Cerebellar cortex (tissue), 1 donor: ENCODE measurements at regions not wholly inside any gene's neighbourhood (a gene's known extent, or its start where the extent isn't known, plus 50 kb on each side); places are given as distances from the start of the nearest gene placed in this dataset.

Experiments
- DNase-seq: peaks from one replicate; pipeline ENCODE4 v3.0.0-alpha.2; 2015; ENCODE audit warnings: low spot score

DNA sequence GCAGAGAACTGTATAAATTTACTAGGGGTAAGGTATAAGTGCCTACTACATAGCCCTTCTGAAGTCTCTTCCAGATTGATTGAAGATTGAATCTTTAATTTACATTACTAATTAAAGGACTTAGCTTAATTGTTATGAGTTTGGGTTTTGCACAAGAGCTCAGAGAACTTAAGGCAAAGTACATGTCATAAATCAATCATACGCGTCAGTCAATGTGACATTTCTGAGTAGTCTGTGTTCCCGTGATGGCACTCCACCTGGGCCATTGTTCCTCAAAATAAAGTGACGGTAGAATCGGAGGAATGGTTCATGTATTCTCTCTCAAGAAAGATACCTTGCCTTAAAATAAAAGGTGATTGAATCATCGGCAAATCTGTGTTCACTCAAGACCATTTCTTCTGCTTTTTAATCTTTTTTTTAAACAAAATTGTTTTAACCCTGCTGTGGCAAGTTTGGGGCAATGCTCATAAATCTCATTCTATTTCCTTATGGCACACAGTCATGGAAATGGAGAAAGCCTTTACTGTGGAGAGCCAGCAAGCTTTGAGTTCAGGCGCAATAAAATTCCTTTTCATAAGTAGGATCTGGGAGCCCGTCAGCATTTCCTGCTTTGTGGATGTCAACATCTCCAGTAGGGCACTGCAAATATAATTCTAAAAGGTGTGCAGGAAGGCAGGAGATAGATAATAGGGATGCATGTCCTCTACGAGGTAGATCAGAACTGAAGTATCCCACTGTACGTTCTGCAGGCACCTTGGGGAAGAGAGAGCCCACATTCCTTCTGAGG is 427.4 kb downstream of the GATA3 start:
- no peak for DNase-seq

DNA sequence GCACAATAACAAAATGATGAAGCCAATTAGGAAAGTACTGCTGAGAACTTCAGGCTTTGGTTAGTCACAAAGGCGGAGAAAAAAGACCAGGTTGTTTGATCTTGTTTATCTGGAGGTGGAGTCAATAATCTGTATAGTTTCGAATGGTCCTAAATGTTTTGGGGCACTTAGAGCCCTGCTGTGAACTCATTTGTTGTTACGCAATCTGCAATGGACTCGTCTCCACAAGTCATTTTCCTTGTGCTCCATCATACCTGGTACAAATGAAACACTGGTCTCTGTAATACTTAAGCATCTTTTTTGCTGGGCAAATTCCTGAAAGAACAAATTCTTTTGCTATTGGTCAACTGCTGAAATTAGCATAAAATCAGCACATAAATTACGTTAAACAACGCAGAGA is 430.5 kb downstream of the GATA3 start:
- DNase-seq: no peak

DNA sequence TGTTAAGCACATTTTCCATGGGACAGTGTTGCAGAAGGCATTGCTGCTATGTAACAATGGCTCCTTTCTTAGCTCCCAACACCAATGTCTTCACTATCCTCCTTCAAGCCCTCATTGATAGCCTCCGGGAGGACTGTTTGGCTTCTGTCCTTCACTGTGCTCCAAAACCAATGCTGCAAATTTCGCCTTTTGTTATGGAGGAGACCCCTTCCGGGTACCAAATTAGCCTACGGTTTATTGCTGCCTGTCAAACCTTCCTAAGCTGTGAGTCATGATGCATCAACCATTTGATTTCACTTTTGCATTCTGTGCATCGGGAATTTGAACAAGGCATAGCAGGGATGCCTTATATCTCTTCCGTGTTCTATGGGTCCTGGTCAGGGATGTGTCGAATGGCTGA is 432.9 kb downstream of the GATA3 start:
- DNase-seq: no peak

DNA sequence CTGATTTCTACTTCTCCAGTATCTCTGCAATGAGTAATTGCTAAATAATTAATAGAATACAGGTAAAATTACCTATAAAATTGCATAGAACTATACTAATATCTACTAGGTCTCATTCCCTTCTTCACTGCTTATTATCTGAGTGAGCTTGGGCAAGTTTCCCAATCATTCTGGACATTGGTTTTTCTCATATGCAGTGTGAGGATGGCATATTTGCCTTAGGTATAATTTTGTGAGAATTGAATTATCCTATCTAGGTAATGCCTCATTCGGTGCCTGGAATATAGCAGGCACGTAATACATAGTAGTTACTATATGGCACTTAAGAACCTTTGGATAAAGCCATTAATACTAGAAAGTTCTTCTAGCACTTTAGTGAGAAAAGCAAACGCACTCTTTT is 434.7 kb downstream of the GATA3 start:
- no peak for DNase-seq

DNA sequence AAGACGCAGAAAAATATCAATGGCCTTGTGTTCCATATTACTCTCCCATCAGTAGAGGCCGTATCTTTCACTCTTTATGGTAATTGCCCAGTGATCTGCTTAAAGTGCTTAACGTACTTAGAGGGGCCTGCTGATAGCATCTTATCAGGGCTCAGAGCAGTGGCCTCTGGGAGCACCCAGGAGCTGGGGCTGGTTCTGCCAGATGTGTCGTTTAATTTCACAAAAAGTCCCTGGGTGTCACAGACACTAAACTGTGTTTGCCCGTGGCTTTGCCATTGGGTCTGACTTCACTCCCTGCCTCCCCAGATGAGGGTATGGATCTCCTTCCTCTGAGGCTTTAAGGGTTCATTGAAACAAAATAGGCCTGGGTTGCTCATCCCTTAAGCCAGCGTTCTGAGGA is 435.3 kb downstream of the GATA3 start:
- DNase-seq: no peak

DNA sequence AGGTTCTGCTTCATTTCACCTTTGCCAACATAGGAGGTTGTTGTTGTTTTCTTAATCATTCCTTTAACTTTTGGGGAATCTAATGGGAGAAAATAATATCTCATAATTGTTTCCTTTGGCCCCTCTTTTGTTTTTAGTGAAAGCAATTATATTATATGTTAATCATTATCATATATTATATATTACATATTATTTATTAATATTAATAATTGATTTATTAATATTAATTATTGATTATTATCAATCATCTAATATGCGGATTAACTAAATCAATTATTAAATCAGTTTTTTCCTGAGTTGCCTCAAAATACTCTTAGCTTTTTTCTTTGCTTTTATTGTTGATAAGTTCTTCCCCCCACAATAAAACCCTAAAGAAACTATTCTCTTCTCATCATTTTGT is 443.8 kb downstream of the GATA3 start:
- no peak for DNase-seq

DNA sequence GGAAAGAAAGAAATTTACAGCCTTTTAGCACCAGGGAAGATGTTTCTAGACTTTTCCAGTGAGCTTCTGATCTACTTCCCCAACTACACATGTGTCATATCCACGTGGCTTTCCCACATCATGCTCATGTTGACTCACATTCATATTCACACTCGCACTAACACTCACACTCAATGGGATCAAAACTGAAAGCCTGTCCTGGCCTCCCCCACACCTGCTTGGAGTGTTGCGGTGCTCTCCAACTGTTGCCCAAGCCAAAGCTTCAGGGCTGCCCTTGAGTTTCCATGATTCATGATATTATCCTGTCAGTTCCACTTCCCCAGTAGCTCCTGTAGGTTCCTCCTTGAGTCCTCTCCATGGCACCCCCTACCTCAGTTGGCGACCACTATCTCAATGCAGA is 444.4 kb downstream of the GATA3 start:
- DNase-seq: no peak

DNA sequence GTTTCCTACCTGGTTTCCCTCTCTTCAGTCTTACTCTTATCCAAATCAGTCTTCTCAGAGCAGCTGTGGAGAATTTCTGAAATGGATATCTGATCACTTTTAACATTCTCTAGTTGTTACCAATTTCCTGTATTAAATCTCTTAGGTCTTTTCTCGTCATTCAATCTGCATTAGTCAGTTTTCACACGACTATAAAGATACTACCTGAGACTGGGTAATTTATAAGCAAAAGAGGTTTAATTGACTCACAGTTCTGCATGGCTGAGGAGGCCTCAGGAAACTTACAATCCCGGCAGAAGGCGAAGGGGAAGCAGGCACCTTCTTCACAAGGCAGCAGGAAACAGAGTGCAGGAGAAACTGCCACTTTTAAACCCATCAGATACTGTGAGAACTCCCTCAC is 444.8 kb downstream of the GATA3 start:
- DNase-seq: no peak

DNA sequence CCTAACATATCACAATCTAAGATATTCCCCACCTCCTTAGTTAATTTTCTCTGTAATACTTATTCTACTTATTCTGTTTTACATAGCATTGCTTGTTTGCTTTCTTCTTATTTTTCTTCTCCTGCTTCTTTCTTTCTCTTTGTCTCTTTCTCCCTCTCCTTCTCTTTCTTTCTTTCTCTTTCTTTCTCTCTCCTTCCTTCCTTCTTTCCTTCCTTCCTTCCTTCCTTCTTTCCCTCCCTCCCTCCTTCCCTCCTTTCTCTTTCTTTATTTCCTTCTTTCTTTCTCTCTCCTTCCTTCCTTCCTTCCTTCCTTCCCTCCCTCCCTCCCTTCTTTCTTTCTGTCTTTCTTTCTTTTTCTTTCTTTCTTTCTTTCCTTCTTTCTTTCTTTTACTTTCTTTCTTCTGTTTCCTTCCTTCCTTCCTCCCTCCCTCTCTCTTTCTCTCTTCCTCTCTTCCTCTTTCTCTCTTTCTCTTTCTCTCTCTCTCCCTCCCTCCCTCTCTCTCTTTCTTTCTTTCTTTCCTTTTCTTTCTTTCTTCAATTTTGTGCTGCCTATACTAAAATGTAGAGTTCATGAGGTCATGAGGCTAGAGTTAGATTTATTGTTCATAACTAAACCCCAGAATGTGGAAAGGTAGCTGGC is 445.4 kb downstream of the GATA3 start:
- DNase-seq: no peak

DNA sequence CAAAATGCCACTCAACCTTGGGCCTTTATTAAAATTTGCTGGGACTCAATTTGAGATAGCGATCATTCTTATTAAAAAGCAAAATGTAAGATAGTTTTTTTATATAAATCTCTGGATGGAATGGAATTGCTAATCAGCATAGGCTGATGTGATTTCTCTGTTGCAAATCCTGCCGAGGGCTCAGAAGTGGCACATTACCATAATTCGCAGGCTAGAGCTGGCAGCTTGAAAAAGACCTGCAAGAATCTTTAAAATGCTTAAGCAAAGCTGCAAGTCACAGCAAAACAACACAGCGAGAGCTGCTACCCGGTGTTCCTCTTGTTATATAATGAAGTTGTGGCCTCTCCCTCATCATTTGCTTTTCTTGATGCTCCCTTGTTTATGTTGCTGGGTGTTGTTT is 448.1 kb downstream of the GATA3 start:
- no peak for DNase-seq

DNA sequence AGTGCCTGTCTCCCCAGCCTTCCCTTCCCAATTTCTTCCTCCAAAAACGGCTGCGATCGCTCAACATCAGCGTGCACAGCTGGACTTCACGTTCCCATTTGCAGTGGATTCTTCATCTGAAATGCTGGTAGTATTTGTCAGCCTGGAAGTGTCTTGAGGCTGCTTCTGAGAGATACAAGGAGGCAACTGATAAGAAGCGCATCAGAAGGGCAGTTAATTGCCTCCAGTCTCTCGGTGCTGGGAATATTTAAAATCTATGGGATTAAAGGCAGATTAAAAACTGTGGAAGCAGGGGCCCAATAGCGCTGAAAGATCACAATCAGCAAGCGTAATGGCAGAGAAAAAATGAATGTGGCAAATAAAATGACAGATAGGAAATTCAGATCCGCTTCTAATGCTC is 450.0 kb downstream of the GATA3 start:
- no peak for DNase-seq

DNA sequence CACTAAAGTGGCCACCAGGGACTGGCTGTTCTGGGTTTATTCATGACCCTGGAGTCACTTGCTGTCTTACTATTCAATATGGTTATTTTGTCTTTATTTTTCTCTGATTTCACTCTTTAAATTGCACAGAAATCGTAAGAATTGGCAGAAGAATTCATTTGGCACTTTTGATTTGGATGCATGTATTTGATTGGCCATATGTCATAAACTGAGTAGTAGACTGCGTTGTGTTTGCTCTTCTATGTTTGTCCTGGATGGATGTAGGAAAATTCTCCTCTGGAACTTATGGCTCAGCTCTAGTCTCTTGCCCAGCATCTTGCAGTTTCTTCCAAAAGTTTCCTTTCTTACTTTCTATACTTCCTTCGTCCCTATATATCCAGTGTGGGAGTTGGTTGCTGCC is 452.7 kb downstream of the GATA3 start:
- DNase-seq: no peak

DNA sequence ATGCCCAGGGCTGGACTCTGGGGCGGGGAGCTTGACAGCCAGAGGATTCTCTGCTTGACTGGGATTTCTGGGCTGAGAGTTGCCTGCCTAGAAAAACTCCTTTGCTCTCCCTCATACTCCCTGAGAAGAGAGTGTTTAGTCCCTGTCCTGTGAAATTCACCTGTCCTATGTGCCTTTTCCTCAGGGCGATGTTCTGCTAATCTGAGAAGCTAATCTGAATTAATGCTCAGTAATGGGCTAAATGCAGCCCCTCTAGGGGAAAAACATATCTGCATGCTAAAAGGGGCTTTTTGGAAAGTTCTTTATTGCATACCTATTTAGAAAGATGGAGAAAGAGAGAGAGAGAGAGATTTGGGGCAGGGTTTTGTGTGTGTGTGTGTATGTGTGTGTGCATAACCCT is 454.4 kb downstream of the GATA3 start:
- no peak for DNase-seq

DNA sequence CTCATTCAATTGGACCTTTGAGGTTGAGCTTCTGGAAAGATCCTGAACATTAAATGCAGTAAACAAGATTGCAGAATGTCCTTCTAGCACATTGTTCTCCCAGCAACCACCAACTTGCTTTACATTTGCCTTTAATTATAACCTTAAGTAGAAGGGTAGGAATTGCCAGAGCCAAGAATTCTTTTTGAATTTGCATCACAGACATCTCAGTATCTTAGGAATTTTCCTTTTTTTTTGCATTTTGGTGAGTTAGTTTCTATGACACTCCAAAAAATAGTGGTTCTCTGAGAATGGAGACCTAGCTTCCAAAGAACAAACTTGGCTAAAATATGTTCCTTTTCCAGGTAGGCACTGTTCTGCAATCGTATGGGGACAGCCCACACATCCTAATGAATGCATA is 456.0 kb downstream of the GATA3 start:
- no peak for DNase-seq

DNA sequence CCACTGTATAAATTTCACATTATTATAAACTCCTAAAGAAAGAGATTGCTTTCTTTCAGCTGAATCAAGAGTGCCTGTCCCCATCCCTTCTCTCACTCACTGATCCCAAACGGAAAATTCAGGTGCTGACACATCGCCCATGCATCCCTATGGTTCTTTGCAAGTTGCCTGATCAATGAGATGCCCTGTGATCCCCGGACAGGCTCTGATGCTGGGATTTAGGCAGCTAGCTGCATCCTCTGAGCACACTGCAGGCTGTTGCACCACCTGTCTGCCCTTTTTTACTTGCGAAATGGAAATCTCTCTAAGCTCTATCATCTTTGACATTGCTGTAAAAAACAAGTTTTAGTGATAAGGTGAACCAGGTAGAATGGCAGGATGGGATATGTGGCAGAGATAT is 456.5 kb downstream of the GATA3 start:
- DNase-seq: no peak

DNA sequence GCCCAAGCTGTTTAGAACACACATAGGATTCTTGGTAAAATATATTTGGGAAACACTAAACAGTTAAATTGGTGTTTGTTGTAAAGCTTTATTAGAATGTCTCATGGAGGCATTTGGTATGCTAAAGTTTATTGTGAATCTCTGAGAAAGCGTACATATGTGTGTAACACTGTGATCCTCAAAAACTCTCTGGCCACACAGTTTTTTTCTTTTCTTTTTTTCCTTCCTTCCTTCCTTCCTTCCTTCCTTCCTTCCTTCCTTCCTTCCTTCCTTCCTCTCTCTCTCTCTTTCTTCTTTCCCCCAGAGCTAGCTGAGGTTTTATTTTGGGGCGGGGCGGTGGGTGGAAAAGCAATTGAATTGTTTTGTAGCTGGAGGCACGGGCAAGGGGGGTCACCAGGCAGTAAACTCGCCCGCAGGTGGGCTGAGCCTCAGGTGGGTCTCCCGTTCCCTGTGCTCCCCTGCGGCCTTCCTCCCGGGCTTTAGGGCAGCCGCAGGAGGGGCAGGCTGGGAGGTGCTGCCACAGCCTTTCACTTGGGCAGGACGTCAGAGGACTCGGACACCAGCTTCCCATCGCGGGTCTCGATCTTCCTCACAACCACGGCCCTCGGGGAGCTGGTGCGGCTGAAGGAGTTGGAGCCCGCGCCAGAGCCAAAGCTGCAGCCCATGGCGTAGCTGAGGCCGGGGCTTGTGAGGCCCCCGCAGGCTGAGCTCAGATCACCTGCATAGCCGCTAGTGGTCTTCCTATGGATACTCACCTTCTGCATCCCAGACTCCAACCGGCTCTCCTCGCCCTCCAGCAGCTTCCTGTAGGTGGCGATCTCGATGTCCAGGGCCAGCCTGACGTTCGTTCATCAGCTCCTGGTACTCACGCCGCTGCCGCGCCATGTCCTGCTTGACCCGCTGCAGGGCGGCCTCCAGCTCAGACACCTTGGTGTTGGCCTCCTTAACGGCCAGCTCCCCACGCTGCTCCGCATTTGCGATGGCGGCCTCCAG is 459.0 kb downstream of the GATA3 start:
- no peak for DNase-seq

DNA sequence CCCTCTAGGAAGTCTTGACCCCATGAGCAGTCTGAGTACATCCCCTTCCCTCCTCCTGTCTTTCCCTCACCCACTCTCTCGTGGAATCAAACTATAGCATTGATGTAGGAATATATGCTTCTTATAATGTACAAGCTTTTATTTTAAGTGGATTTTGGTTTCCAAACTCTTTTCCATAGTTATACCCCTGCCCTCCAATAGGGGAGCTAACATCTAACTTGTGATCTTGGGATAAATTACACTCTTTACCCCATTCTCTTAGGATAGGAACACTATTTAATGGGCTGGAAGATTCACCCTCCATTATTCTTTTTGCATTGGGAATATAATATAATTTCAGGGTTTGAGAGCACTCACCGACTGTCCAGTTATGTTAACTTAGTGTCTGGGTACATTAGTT is 465.9 kb downstream of the GATA3 start:
- no peak for DNase-seq

DNA sequence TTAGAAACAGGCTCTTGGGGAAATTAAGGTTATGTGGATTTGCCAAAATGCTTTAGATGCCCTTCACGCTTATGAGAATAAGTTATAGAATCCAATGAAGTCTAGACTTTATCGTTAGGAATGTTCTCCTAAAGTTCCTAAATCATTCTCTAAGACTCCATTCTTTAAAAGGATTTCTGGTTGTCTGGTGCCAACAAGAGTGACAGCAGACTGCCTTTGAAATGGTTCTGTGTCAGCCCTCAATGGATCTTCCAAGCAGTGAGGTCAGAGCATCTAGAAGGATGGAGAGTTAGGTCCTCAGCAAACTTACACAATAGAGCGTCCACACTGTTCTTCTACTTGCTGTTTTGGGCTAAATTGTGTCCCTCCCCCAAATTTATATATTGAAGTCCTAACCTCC is 473.3 kb downstream of the GATA3 start:
- no peak for DNase-seq

DNA sequence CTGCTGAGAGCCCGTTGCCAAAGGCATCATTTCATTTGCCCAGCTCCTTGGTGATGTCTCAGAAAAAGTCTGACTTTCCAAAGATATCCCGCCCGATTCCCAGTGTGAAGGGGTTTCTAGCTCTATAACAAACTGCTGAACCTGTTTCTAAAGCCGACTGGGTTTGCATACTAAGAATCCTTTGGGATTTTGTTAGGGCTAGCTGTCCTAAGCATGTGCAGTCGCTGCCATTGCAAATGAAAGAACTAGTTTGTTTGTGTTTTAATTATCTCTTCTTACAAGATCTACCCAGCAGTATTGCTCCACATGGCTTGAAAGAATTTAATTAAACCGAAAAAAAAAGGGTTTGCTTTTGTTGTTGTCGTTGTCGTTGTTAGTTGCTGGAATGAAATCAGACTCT is 476.6 kb downstream of the GATA3 start:
- DNase-seq: peak; percentile 2

DNA sequence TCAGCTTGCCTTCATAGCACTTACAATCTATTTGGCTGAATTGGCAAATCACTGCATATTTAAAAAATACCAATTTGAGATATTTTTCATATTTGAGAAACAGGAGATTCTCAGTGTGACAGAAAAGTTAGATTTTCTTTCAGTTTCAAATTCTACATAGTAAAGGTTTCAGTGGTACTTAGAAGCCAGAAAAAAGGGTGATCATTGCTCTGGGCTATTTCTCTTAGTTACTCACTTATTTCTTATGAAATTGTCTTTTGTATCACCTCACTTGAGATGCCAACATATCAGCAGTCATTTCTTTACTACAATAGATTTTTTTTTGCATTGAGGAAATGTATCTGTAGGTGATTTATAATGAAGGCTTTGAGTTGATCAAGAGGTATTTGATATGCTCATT is 478.2 kb downstream of the GATA3 start:
- no peak for DNase-seq

DNA sequence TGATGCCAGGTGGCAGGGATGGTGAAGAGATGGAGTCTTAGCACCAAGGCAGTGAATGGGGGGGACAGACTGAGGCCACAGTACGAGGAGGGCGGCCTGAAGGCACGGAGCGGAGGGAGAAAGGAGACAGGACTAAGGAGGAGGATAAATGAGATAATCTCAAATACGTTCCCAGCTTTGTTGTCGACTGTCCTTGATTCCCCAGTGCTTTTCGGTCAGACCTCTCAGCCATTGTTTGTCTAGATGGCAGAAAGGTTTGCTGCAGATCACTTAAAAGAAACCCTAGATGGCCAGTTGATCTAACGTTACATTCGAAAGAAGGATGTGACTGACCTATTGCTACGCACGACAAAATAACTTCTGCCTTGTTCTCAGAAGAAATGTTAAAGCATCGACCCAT is 479.0 kb downstream of the GATA3 start:
- no peak for DNase-seq

DNA sequence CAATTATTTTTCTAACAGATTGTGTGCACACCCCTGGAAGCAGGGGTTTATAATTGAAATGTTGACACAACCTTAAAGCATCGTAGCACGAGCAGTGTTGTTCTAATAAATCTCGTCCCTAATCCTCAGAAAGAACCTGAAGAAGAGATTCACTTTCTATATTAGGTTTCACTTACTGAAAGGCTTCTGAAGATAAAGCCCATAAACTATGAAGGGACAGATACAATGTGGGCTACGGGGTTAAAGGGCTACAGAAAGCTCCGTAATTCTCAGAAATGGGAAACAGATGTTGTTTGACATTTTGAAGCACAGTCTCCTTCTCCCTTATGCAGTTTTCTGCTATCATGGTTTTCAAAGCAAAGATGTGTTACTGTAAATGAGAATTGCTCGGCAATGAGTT is 479.6 kb downstream of the GATA3 start:
- DNase-seq: no peak

DNA sequence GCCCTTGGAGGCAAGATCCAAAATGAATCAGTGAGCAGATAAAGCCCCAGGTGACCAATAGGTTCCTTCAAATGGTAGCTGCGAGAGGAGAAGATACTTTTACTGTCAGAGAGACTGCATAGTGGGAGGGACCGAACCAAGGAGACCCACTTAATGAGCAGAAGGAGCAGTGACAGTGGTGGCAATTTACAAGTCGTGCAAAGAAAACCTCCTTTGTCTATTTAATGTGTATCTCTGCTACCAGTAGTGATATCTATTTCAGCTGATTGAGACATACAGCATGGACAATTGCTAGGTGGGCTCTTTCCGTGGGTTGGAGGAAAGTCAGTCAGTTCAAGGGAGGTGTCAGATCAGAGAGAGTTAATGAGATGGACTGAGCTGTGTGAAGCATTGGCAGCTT is 480.4 kb downstream of the GATA3 start:
- no peak for DNase-seq
